ENCODE measurements at regions not wholly inside any gene's neighbourhood (a gene's known extent, or its start where the extent isn't known, plus 50 kb on each side); places are given as distances from the start of the nearest gene placed in this dataset.

DNA sequence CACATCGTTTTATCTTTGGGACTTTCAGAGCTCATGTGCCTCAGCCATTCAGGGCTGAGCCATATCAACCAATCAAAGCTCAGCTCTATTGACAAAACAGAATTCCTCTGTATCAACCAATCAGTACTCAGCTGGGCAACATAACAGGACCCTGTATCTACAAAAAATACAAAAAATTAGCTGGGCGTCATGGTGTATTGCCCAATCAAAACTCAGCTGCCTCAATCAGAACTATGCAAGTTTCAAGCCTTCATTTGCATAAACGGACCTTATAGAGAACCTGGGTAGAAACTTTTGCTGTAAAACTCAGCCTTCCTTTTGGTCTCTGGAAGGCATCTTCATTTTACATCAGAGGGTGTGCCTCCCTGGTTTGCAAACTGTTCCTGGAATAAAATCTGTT lies 77.1 kb downstream of the ZNF467 start:
- TF ChIP-seq, protein P1, sequence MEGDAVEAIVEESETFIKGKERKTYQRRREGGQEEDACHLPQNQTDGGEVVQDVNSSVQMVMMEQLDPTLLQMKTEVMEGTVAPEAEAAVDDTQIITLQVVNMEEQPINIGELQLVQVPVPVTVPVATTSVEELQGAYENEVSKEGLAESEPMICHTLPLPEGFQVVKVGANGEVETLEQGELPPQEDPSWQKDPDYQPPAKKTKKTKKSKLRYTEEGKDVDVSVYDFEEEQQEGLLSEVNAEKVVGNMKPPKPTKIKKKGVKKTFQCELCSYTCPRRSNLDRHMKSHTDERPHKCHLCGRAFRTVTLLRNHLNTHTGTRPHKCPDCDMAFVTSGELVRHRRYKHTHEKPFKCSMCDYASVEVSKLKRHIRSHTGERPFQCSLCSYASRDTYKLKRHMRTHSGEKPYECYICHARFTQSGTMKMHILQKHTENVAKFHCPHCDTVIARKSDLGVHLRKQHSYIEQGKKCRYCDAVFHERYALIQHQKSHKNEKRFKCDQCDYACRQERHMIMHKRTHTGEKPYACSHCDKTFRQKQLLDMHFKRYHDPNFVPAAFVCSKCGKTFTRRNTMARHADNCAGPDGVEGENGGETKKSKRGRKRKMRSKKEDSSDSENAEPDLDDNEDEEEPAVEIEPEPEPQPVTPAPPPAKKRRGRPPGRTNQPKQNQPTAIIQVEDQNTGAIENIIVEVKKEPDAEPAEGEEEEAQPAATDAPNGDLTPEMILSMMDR (IDR thresholded peaks at IDR 0.05 in 8 of 11, conservative IDR thresholded peaks at IDR 0.05 in 3 of 11), result no peak
- no peak for TF ChIP-seq POLR2A (IDR thresholded peaks at IDR 0.05)

Measured in spleen (tissue), 7 donors.